Breast epithelium (tissue), 4 donors: ENCODE measurements at regions not wholly inside any gene's neighbourhood (a gene's known extent, or its start where the extent isn't known, plus 50 kb on each side); places are given as distances from the start of the nearest gene placed in this dataset.

Source experiments
- DNase-seq, 2 donors: peaks; one replicate each; pipeline ENCODE4 v3.0.0-alpha.2; 2019; ENCODE audit warnings: low spot score in 2 of 2
- H3K27ac ChIP-seq, 2 donors: fragments of 200-600 bp; sonication (generic) in 1 of 2; one replicate each; pipeline ENCODE4 v1.5.1; 2016 to 2019; ENCODE audit warnings: mild to moderate bottlenecking in 1 of 2
- H3K27me3 ChIP-seq, 2 donors: fragments of 200-600 bp; sonication (generic) in 1 of 2; one replicate each; pipeline versions ENCODE4 v1.5.1 to v1.6.0; 2017 to 2019; ENCODE audit warnings: control low read depth in 1 of 2, mild to moderate bottlenecking in 1 of 2
- H3K36me3 ChIP-seq: fragments of 200-600 bp; one replicate; pipeline ENCODE4 v1.5.1; 2019
- H3K4me1 ChIP-seq, 2 donors: fragments of 200-600 bp; sonication (generic); one replicate each; pipeline ENCODE4 v1.5.1; 2016 to 2019; ENCODE audit warnings: control low read depth in 1 of 2
- H3K4me3 ChIP-seq, 3 donors: fragments of 200-600 bp; sonication (generic); 1 replicate in 2 of 3; 2 replicates in 1 of 3; pipeline ENCODE4 v1.5.1; 2016 to 2019; ENCODE audit warnings: mild to moderate bottlenecking in 3 of 3, moderate library complexity in 2 of 3
- H3K9me3 ChIP-seq, 2 donors: fragments of 200-600 bp; sonication (generic) in 1 of 2; one replicate each; pipeline ENCODE4 v1.5.1; 2016 to 2019; ENCODE audit warnings: control low read depth in 1 of 2
- CTCF ChIP-seq, 3 donors: fragments of 450-650 bp; IDR thresholded peaks; one replicate each; pipeline ENCODE4 v1.5.1; 2016 to 2017; ENCODE audit warnings: antibody characterized with exemption in 3 of 3, mild to moderate bottlenecking in 3 of 3, moderate library complexity in 3 of 3
- POLR2A ChIP-seq: fragments of 450-650 bp; IDR thresholded peaks from one replicate; pipeline ENCODE4 v1.6.1; 2016; ENCODE audit warnings: antibody characterized with exemption, mild to moderate bottlenecking, moderate library complexity
- POLR2AphosphoS5 ChIP-seq, 3 donors: sonication (generic); formaldehyde crosslinking; IDR thresholded peaks; one replicate each; pipeline ENCODE4 v1.6.1; 2017; ENCODE audit warnings: antibody characterized with exemption in 3 of 3
- intact Hi-C: fragments of 100-400 bp; cut with DNase I; formaldehyde crosslinking; loops from one replicate; pipeline ENCODE4 v1.15.1; 2023; ENCODE audit warnings: low total_unique reads

- intact Hi-C loops: no loop called here
- TF ChIP-seq POLR2A: no peak
- TF ChIP-seq CTCF (IDR thresholded peaks at IDR 0.05): no peak
- no peak for TF ChIP-seq POLR2AphosphoS5 (IDR thresholded peaks at IDR 0.05)
These were observed 109.6 kb upstream of the HIVEP1 start for GRCh38 chr6:11902527-11902926.

DNA sequence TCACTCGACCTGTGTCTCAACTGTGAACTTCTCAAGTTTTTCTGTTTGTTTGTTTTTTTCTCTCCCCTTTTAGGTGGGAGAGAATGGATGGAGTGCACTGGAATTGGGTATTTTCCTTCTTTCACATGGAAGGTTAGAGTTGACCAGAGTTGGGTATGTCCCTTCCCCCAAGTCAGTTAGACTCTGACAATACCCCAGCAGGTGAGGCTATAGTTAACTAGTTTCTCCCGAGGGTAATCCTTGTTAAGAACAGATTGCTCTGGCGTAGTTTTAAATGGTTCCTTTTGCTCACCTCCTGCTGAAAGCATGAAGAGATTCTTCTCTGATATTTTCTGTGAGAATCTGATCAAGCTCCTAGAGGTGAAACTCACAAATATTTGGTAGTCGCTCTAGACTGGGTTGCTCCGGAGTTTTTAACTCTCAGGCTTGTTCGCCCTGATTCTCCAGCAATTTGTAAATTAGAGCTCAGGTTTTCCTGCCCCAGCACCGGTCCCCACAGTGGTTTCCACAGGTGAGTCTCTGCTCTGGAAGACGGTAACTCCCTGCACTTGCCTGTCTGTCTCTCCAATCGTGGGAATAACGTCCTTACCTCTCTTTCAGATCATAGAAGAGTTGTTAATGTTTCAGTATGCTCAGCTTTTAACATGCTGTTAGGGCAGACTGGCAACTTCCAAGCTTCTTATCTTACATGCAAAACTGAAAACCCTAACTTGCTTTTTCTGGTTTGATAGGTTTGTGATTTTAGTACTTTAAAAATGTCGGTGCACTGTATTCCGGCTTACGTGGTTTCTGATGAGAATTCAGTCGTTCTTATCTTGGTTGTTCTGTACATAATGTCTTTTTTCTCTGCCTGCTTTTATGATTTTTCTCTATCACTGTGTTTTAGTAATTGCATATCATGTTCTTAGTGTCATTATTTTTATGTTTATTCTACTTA lies 111.2 kb upstream of the HIVEP1 start:
- Histone ChIP-seq H3K4me3 (no peak overlapping the region), H3K27me3 (no peaks in the 10 kb centered on the region), H3K9me3 (no peaks in the 10 kb centered on the region), H3K27ac (no peak overlapping the region), H3K36me3 (no peaks in the 10 kb centered on the region), H3K4me1 (no peaks in the 10 kb centered on the region)
- no peak for DNase-seq
- intact Hi-C loops: no loop called here
- no peak for TF ChIP-seq POLR2A
- TF ChIP-seq POLR2AphosphoS5 (IDR thresholded peaks at IDR 0.05): no peak
- TF ChIP-seq CTCF (IDR thresholded peaks at IDR 0.05): no peak

More at GRCh38 chr6:11902527-11902926, 109.6 kb upstream of the HIVEP1 start:
- H3K9me3 ChIP-seq: no peaks in the 10 kb centered on the region
- H3K27ac ChIP-seq: no peak overlapping the region
- H3K4me3 ChIP-seq: no peak overlapping the region
- no peak for DNase-seq
- no peaks in the 10 kb centered on the region for H3K27me3 ChIP-seq
- H3K4me1 ChIP-seq: no peaks in the 10 kb centered on the region
- H3K36me3 ChIP-seq: no peaks in the 10 kb centered on the region

GRCh38 chr6:11899645-11900044 lies 112.5 kb upstream of the HIVEP1 start:
- no peak for TF ChIP-seq POLR2A
- TF ChIP-seq CTCF (IDR thresholded peaks at IDR 0.05): no peak
- no peak for TF ChIP-seq POLR2AphosphoS5 (IDR thresholded peaks at IDR 0.05)
- Histone ChIP-seq H3K9me3 (no peaks in the 10 kb centered on the region), H3K27me3 (no peaks in the 10 kb centered on the region), H3K36me3 (no peaks in the 10 kb centered on the region), H3K27ac (no peak overlapping the region), H3K4me3 (no peak overlapping the region), H3K4me1 (no peaks in the 10 kb centered on the region)
- intact Hi-C loops: no loop called here
- DNase-seq: no peak

DNA sequence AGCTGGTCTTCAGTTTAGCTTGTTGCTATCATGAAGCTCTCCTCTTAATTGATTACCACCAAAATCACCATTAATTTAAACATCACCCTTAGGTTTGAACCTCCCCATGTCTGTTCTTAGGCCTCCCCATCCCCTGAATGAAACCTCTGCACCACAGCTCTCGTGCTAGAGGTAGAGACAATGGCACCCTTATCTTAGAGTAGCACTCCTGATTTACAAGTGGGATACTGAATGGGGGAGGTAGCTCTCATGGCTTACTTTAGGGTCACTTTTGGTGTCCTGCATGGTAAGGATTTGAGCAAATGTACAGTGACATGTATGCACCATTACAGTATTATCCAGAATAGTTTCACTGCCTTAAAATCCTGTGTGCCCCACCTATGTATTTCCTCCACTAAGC lies 115.6 kb upstream of the ADTRP start:
- Histone ChIP-seq H3K4me1 (no peaks in the 10 kb centered on the region), H3K27me3 (no peaks in the 10 kb centered on the region), H3K27ac (no peak overlapping the region), H3K9me3 (peaks cover 0 to 13% of the 10 kb centered on the region in 2 donors), H3K4me3 (no peak overlapping the region), H3K36me3 (no peaks in the 10 kb centered on the region)
- no peak for TF ChIP-seq CTCF (IDR thresholded peaks at IDR 0.05)
- TF ChIP-seq POLR2AphosphoS5 (IDR thresholded peaks at IDR 0.05): no peak
- no peak for TF ChIP-seq POLR2A
- no peak for DNase-seq
- intact Hi-C loops: no loop called here

DNA sequence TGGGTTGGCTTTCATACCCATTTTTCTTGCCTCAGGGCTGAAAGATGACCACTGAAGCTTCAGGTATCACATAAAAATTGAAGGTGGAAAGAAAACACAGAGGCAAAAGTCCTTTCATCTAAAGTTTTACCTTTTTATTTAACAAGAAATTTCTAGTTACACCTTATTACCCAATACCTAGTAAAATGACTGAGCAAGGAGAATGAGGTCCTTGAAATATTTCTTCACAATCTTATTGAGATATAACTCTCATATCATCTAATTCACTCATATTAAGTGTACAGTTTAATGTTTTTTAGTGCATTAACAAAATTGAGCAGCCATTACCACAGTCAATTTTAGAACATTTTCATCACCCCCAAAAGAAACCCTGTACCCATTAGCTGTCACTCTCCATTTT lies 112.9 kb upstream of the ADTRP start:
- H3K27me3 ChIP-seq: no peaks in the 10 kb centered on the region
- peaks cover 0 to 13% of the 10 kb centered on the region in 2 donors for H3K9me3 ChIP-seq
- no peaks in the 10 kb centered on the region for H3K36me3 ChIP-seq
- no peak overlapping the region for H3K27ac ChIP-seq
- no peak for DNase-seq
- H3K4me1 ChIP-seq: no peaks in the 10 kb centered on the region
- intact Hi-C loops: no loop called here
- no peak for TF ChIP-seq POLR2AphosphoS5 (IDR thresholded peaks at IDR 0.05)
- no peak for TF ChIP-seq CTCF (IDR thresholded peaks at IDR 0.05)
- no peak for TF ChIP-seq POLR2A
- H3K4me3 ChIP-seq: no peak overlapping the region
